Mesenchymal stem cell (in vitro differentiated cells and primary cell): ENCODE measurements at regions not wholly inside any gene's neighbourhood (a gene's known extent, or its start where the extent isn't known, plus 50 kb on each side); places are given as distances from the start of the nearest gene placed in this dataset.
"Not testable (repeated sequence)": the region's sequence is repeated elsewhere in the genome, so short reads cannot be mapped to it uniquely, and the experiment has no call there.

ENCODE experiments used
- DNase-seq: peaks from one replicate; pipeline ENCODE4 v3.0.0-alpha.2; 2013
- H2AFZ ChIP-seq: one replicate; pipeline ENCODE4 v1.6.1; 2013; ENCODE audit warnings: low read depth, mild to moderate bottlenecking, control low read depth, inconsistent platforms, low read length, moderate library complexity
- H2AK5ac ChIP-seq: 2 replicates; pipeline ENCODE4 v1.6.1; 2013; ENCODE audit warnings: low read length, moderate library complexity, mild to moderate bottlenecking, inconsistent platforms; ENCODE audit not compliant: severe bottlenecking
- H2BK120ac ChIP-seq: one replicate; pipeline ENCODE4 v1.6.1; 2013; ENCODE audit warnings: low read depth, mild to moderate bottlenecking, inconsistent platforms, low read length, moderate library complexity
- H2BK12ac ChIP-seq, 2 experiments: one replicate each; pipeline ENCODE4 v1.6.1; 2013; ENCODE audit warnings: inconsistent platforms in 2 of 2, low read length in 2 of 2, mild to moderate bottlenecking in 2 of 2, moderate library complexity in 2 of 2, control low read depth in 1 of 2
- H2BK15ac ChIP-seq: one replicate; pipeline ENCODE4 v1.6.1; 2013; ENCODE audit warnings: mild to moderate bottlenecking, low read depth, inconsistent platforms; ENCODE audit not compliant: poor library complexity, severe bottlenecking
- H2BK5ac ChIP-seq: 2 replicates; pipeline ENCODE4 v1.6.1; 2013; ENCODE audit warnings: low read depth, mild to moderate bottlenecking, low read length, control low read depth, inconsistent platforms; ENCODE audit not compliant: poor library complexity, severe bottlenecking
- H3K14ac ChIP-seq, 2 experiments: one replicate each; pipeline ENCODE4 v1.6.1; 2013; ENCODE audit warnings: inconsistent platforms in 2 of 2, low read length in 2 of 2, control low read depth in 1 of 2, mild to moderate bottlenecking in 1 of 2, moderate library complexity in 1 of 2
- H3K18ac ChIP-seq, 2 experiments: one replicate each; pipeline ENCODE4 v1.6.1; 2013; ENCODE audit warnings: inconsistent platforms in 2 of 2, low read length in 2 of 2, control low read depth in 1 of 2, low read depth in 1 of 2, mild to moderate bottlenecking in 1 of 2
- H3K23ac ChIP-seq, 2 experiments: one replicate each; pipeline ENCODE4 v1.6.1; 2013; ENCODE audit warnings: inconsistent platforms in 2 of 2, low read length in 2 of 2, mild to moderate bottlenecking in 2 of 2, moderate library complexity in 2 of 2, control low read depth in 1 of 2
- H3K27ac ChIP-seq: 2 replicates; pipeline ENCODE4 v1.5.1; 2013; ENCODE audit warnings: mild to moderate bottlenecking, moderate library complexity, low read length, control low read depth, inconsistent platforms; ENCODE audit not compliant: poor library complexity, severe bottlenecking
- H3K27me3 ChIP-seq, 2 experiments: 2 replicates each; pipeline versions ENCODE4 v1.6.1 to v1.7.0; 2013; ENCODE audit warnings: low read length in 2 of 2, mild to moderate bottlenecking in 2 of 2, moderate library complexity in 2 of 2, control low read depth in 1 of 2, inconsistent platforms in 1 of 2; ENCODE audit not compliant: control insufficient read depth in 1 of 2, insufficient read depth in 1 of 2
- H3K36me3 ChIP-seq, 2 experiments: 2 replicates each; pipeline versions ENCODE4 v1.6.1 to v1.7.0; 2013; ENCODE audit warnings: low read length in 2 of 2, control low read depth in 1 of 2, inconsistent platforms in 1 of 2, low read depth in 1 of 2, mild to moderate bottlenecking in 1 of 2; ENCODE audit not compliant: insufficient read depth in 2 of 2, control insufficient read depth in 1 of 2
- H3K4ac ChIP-seq, 2 experiments: one replicate each; pipeline ENCODE4 v1.6.1; 2013; ENCODE audit warnings: inconsistent platforms in 2 of 2, low read length in 2 of 2, mild to moderate bottlenecking in 2 of 2, moderate library complexity in 2 of 2, control low read depth in 1 of 2, low read depth in 1 of 2
- H3K4me1 ChIP-seq: 2 replicates; pipeline ENCODE4 v1.6.1; 2013; ENCODE audit warnings: low read depth, low read length, control low read depth; ENCODE audit not compliant: control insufficient read depth, insufficient read depth
- H3K4me2 ChIP-seq: 2 replicates; pipeline ENCODE4 v1.6.1; 2013; ENCODE audit warnings: low read length, mild to moderate bottlenecking, inconsistent platforms; ENCODE audit not compliant: poor library complexity, severe bottlenecking
- H3K4me3 ChIP-seq, 2 experiments: 2 replicates each; pipeline versions ENCODE4 v1.5.1 to v1.7.0; 2013; ENCODE audit warnings: low read length in 2 of 2, mild to moderate bottlenecking in 2 of 2, control low read depth in 1 of 2, low read depth in 1 of 2; ENCODE audit not compliant: insufficient read depth in 1 of 2
- H3K79me1 ChIP-seq: replicated peaks from 2 replicates; pipeline ENCODE4 v1.6.1; 2013; ENCODE audit warnings: mild to moderate bottlenecking, control low read depth, low read length, inconsistent platforms; ENCODE audit not compliant: poor library complexity, severe bottlenecking
- H3K9ac ChIP-seq: 2 replicates; pipeline ENCODE4 v1.7.0; 2013; ENCODE audit warnings: mild to moderate bottlenecking, low read length, moderate library complexity
- H3K9me3 ChIP-seq: 2 replicates; pipeline ENCODE4 v1.7.0; 2013; ENCODE audit warnings: mild to moderate bottlenecking, low read length; ENCODE audit not compliant: control insufficient read depth
- H4K8ac ChIP-seq: one replicate; pipeline ENCODE4 v1.6.1; 2013; ENCODE audit warnings: inconsistent platforms, mild to moderate bottlenecking, low read length, moderate library complexity
- H4K91ac ChIP-seq: one replicate; pipeline ENCODE4 v1.6.1; 2013; ENCODE audit warnings: mild to moderate bottlenecking, low read length, inconsistent platforms
- WGBS: methylation state at CpG from one replicate; pipeline ENCODE4 v1.1.7; 2013; ENCODE audit warnings: mixed read lengths; 5-methylcytosine and 5-hydroxymethylcytosine counted together

GRCh38 chr15:34494084-34494399 lies 56.4 kb upstream of the GOLGA8A start:
- Histone ChIP-seq H3K9ac (no peak overlapping the region), H4K8ac (no peak overlapping the region), H3K79me1 (no peaks in the 10 kb centered on the region), H3K9me3 (peaks cover 6% of the 10 kb centered on the region), H2BK120ac (no peak overlapping the region), H3K14ac (no peak overlapping the region), H3K18ac (no peak overlapping the region), H2BK12ac (no peak overlapping the region), H3K4me1 (peaks cover 8% of the 10 kb centered on the region), H3K36me3 (no peaks in the 10 kb centered on the region), H2BK5ac (no peak overlapping the region), H4K91ac (no peak overlapping the region), H2BK15ac (no peak overlapping the region), H2AFZ (no peak overlapping the region), H3K27ac (no peak overlapping the region), H2AK5ac (no peak overlapping the region), H3K27me3 (peaks cover 43 to 67% of the 10 kb centered on the region in 2 experiments), H3K4me2 (peak overlapping the region; percentile 63), H3K4me3 (peak overlapping the region in 1 of 2 experiments; percentile 3), H3K4ac (no peak overlapping the region), H3K23ac (no peak overlapping the region)
- no peak for DNase-seq
- 5% methylated on average over 19 of the region's 20 CpGs for WGBS

- H2AFZ ChIP-seq = no peak overlapping the region
- H3K4me3 ChIP-seq = no peak overlapping the region
- H3K36me3 ChIP-seq = no peaks in the 10 kb centered on the region
- H3K9ac ChIP-seq = no peak overlapping the region
- no peak overlapping the region for H3K27ac ChIP-seq
- no peak overlapping the region for H3K4me2 ChIP-seq
- no peaks in the 10 kb centered on the region for H3K79me1 ChIP-seq
- no peak overlapping the region for H3K23ac ChIP-seq
- DNase-seq = no peak
- H2AK5ac ChIP-seq = no peak overlapping the region
- H3K14ac ChIP-seq = no peak overlapping the region
- H2BK15ac ChIP-seq = no peak overlapping the region
- no peak overlapping the region for H3K4ac ChIP-seq
- peaks cover 8% of the 10 kb centered on the region for H3K4me1 ChIP-seq
- peaks cover 44 to 67% of the 10 kb centered on the region in 2 experiments for H3K27me3 ChIP-seq
- no peak overlapping the region for H2BK5ac ChIP-seq
- H2BK120ac ChIP-seq = no peak overlapping the region
- H3K9me3 ChIP-seq = peaks cover 6% of the 10 kb centered on the region
- no peak overlapping the region for H3K18ac ChIP-seq
- no peak overlapping the region for H2BK12ac ChIP-seq
- no peak overlapping the region for H4K8ac ChIP-seq
- 93% methylated on average over 1 of the region's 1 CpG for WGBS
- no peak overlapping the region for H4K91ac ChIP-seq
Measured at GRCh38 chr15:34493001-34493400, 55.4 kb upstream of the GOLGA8A start.

- H4K8ac ChIP-seq = not testable (repeated sequence)
- WGBS = 100% methylated on average over 1 of the region's 1 CpG
Measured at GRCh38 chr15:34491488-34491887, 53.9 kb upstream of the GOLGA8A start.

GRCh38 chr15:34490417-34491193 lies 53.0 kb upstream of the GOLGA8A start:
- H3K9me3 ChIP-seq = peaks cover 6% of the 10 kb centered on the region
- H3K18ac ChIP-seq = no peak overlapping the region
- no peak overlapping the region for H3K4ac ChIP-seq
- H2BK15ac ChIP-seq = no peak overlapping the region
- 5% methylated on average over 22 of the region's 38 CpGs for WGBS
- no peaks in the 10 kb centered on the region for H3K36me3 ChIP-seq
- peak overlapping the region in 1 of 2 experiments; percentile 51 for H3K4me3 ChIP-seq
- DNase-seq = peak; percentile 8
- no peak overlapping the region for H3K27ac ChIP-seq
- no peak overlapping the region for H2BK120ac ChIP-seq
- peak overlapping the region; percentile 65 for H3K4me2 ChIP-seq
- H2AK5ac ChIP-seq = no peak overlapping the region
- H2AFZ ChIP-seq = no peak overlapping the region
- no peak overlapping the region for H2BK12ac ChIP-seq
- H3K79me1 ChIP-seq = no peaks in the 10 kb centered on the region
- H3K9ac ChIP-seq = no peak overlapping the region
- no peak overlapping the region for H4K91ac ChIP-seq
- H3K4me1 ChIP-seq = peaks cover 8% of the 10 kb centered on the region
- no peak overlapping the region for H4K8ac ChIP-seq
- H3K23ac ChIP-seq = no peak overlapping the region
- peaks cover 37 to 56% of the 10 kb centered on the region in 2 experiments for H3K27me3 ChIP-seq
- H2BK5ac ChIP-seq = no peak overlapping the region
- H3K14ac ChIP-seq = no peak overlapping the region

More at GRCh38 chr15:34491488-34491887, 53.9 kb upstream of the GOLGA8A start:
- not testable (repeated sequence) for H3K4ac ChIP-seq, H2AK5ac ChIP-seq, H3K27ac ChIP-seq, H2BK15ac ChIP-seq, H3K14ac ChIP-seq, H3K23ac ChIP-seq, H3K18ac ChIP-seq, H2BK5ac ChIP-seq, H3K4me3 ChIP-seq, H2BK120ac ChIP-seq, H3K4me2 ChIP-seq, DNase-seq, H2AFZ ChIP-seq, H3K4me1 ChIP-seq, H3K9me3 ChIP-seq, H2BK12ac ChIP-seq, H4K91ac ChIP-seq, H3K36me3 ChIP-seq, H3K79me1 ChIP-seq, H3K9ac ChIP-seq
- peaks cover 44 to 62% of the 10 kb centered on the region in 2 experiments for H3K27me3 ChIP-seq
